ENCODE measurements at regions not wholly inside any gene's neighbourhood (a gene's known extent, or its start where the extent isn't known, plus 50 kb on each side); places are given as distances from the start of the nearest gene placed in this dataset.

DNA sequence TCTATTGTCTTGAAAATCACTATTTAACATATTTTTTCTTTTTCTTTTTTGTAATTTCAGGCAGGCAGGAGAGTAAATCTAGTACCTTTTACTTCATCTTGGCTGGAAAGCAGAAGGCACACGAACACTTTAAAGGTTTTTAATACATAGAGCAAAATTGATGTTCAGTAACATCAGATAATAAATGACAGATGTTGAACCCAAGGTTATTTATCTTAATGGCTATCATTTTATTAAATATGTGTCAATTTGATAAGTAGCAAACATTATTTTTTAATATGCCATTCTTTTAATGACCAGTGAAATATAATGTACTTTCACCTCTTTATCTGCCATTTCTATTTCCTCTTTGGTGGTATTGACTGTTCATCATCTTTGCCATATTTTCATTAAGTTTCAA is 381.2 kb downstream of the ARHGEF28 start:
- DNase-seq = no peak

DNA sequence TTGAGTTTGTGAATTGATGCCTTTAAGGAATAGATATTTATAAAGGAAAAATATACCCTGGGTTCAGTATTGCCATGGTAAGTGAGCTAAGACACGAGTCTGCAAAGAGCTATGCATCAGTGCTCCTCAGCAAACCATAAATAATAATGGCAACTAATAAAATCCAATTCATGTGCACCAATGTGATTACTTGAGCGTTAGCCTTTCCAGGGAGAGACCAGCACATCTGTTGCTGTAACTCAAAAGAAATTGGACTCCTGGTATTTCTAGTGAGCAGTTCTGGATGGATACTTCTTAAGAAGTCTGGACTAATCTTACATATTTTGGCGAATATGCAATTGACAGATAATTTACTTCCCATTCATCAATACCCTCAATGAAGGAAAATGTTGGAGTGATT is 373.3 kb downstream of the ARHGEF28 start:
- DNase-seq = no peak

DNA sequence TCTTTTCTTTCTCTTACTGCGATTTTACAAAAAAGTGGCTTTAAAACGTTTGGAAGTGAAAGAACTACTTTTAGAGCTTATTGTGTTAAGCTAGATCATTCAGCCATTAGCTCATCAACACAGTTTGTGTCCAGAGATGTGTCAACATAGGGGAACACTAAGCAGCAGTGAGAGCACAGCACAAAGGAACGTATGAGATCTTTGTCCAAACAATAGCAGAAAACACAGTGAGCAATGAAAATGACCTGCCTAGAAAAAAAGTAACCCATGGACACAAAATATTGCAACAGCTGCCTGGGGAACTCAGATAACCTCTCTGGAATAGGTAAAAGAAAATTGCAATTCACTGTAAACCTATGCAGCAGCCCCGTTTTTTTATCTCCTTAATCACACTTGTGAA is 372.5 kb downstream of the ARHGEF28 start:
- DNase-seq = no peak

DNA sequence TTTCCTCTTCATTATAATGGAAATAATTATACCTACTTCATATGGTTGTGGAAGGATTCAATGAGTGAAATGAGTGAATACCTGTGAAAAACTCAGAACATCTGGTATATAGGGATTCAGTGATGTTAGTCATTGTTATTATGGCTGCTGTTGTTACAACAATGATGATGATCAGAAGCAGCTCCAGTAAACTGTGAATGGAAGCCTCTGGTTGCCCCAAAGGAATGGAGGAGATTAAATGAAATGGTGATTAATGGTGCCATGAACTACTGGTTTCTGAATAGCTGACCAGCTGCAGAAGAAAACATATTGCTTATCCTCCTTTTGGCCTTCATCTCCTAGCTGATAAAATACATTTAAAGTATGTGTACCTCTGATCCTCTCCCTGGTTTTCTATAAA is 372.0 kb downstream of the ARHGEF28 start:
- DNase-seq = no peak

DNA sequence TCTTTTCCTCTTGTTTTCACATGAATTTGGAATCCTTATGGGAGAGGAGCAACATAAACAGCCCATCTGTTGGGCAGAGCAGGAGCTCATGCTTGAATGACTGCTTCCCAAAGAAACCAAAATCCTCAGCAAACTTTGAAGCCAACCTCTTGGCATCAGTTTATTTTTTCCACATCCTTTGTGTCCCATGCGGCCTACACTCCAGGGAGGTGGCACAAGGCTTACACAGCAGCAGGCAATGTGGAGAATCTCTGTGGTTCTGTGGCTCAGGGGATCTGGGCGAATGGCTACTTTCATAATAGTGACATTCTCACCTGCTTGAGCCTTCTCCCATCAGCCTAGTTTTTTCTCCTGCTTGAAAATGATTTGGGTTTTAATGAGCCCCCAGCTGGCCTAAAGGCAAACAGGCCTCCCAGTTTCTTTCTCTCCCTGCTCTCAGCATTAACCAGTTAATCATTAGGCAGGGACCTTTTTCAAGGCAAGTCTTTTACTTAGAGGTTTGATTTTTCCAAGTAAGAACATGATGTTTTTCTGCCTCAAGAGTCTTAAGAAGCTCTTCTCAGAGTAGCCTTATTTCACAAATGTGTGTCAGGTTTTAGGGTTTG is 370.3 kb downstream of the ARHGEF28 start:
- no peak for DNase-seq

DNA sequence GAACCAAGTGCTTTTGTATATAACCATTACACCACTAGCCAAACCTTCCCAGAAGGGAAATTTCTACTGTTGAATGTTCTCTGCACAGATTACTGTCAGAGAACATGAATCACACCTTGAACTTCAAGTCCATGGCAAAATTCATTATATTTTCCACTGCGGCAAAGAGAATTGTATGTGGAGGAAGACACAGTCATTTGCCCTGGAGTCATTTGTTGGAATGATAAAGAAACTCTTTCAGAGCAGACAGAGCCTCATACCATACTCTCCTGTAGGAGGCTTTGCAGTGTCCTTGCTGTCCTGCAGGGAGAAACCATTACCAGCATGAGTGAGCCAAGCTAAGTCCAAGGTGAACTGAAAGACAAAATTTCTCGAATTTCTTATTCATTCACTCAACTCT is 369.0 kb downstream of the ARHGEF28 start:
- DNase-seq = no peak
